CD14-positive monocyte (primary cell): ENCODE measurements at regions not wholly inside any gene's neighbourhood (a gene's known extent, or its start where the extent isn't known, plus 50 kb on each side); places are given as distances from the start of the nearest gene placed in this dataset.

Source experiments
- DNase-seq, 3 donors: peaks; one replicate each; pipeline ENCODE4 v3.0.0-alpha.2; 2011 to 2022
- H2AFZ ChIP-seq: 2 replicates; pipeline ENCODE4 v1.6.0; 2012; ENCODE audit warnings: mild to moderate bottlenecking, low read depth, low read length, inconsistent platforms; ENCODE audit not compliant: insufficient read depth, poor library complexity, severe bottlenecking
- H3K27ac ChIP-seq, 2 donors: 1 replicate in 1 of 2; 2 replicates in 1 of 2; pipeline ENCODE4 v1.5.1; 2012 to 2013; ENCODE audit warnings: low read length in 2 of 2, control low read depth in 1 of 2, inconsistent platforms in 1 of 2, low read depth in 1 of 2, mild to moderate bottlenecking in 1 of 2
- H3K27me3 ChIP-seq, 2 donors: one replicate each; pipeline versions ENCODE4 v1.6.0 to v1.6.1; 2011 to 2013; ENCODE audit warnings: low read length in 2 of 2; ENCODE audit not compliant: control insufficient read depth in 2 of 2, insufficient read depth in 2 of 2
- H3K36me3 ChIP-seq, 2 donors: replicated peaks in 1 of 2; 1 replicate in 1 of 2; 2 replicates in 1 of 2; pipeline versions ENCODE4 v1.5.1 to v1.6.1; 2012 to 2013; ENCODE audit warnings: low read length in 2 of 2, control low read depth in 1 of 2, inconsistent platforms in 1 of 2, mild to moderate bottlenecking in 1 of 2; ENCODE audit not compliant: insufficient read depth in 2 of 2, control insufficient read depth in 1 of 2
- H3K4me1 ChIP-seq, 2 donors: 1 replicate in 1 of 2; 2 replicates in 1 of 2; pipeline versions ENCODE4 v1.5.1 to v1.6.1; 2012 to 2013; ENCODE audit warnings: low read length in 2 of 2, control low read depth in 1 of 2, inconsistent platforms in 1 of 2, mild to moderate bottlenecking in 1 of 2, moderate library complexity in 1 of 2; ENCODE audit not compliant: insufficient read depth in 2 of 2, control insufficient read depth in 1 of 2
- H3K4me2 ChIP-seq: replicated peaks from 2 replicates; pipeline ENCODE3; 2012; ENCODE audit warnings: low read length, moderate library complexity, mild to moderate bottlenecking; ENCODE audit not compliant: poor library complexity, severe bottlenecking; ENCODE audit errors: extremely low read depth
- H3K4me3 ChIP-seq, 3 experiments: fragments of 200-600 bp in 1 of 3; sonication (generic) in 1 of 3; replicated peaks in 1 of 3; 1 replicate in 2 of 3; 2 replicates in 1 of 3; pipeline ENCODE4 v1.5.1; 2011 to 2013; ENCODE audit warnings: low read length in 3 of 3, mild to moderate bottlenecking in 3 of 3, control low read depth in 2 of 3, low read depth in 2 of 3, inconsistent platforms in 1 of 3, moderate library complexity in 1 of 3
- H3K79me2 ChIP-seq: 2 replicates; pipeline ENCODE4 v1.6.0; 2012; ENCODE audit warnings: mild to moderate bottlenecking, control low read depth, inconsistent platforms, low read length, moderate library complexity; ENCODE audit not compliant: insufficient read depth
- H3K9ac ChIP-seq: 2 replicates; pipeline ENCODE4 v1.6.0; 2017; ENCODE audit warnings: low read length, mild to moderate bottlenecking; ENCODE audit not compliant: insufficient read depth, poor library complexity, severe bottlenecking
- H3K9me3 ChIP-seq, 2 donors: replicated peaks in 1 of 2; 1 replicate in 1 of 2; 2 replicates in 1 of 2; pipeline versions ENCODE4 v1.5.1 to v1.6.1; 2012 to 2013; ENCODE audit warnings: low read length in 2 of 2, control low read depth in 1 of 2; ENCODE audit not compliant: control insufficient read depth in 1 of 2, insufficient read depth in 1 of 2
- H4K20me1 ChIP-seq: 2 replicates; pipeline ENCODE4 v1.6.0; 2012; ENCODE audit warnings: mild to moderate bottlenecking, low read length, control low read depth, moderate library complexity; ENCODE audit not compliant: insufficient read depth
- H3K27ac Mint-ChIP-seq, 7 donors: one replicate each; pipeline ENCODE4 v1.8.0; 2020; ENCODE audit warnings: mild to moderate bottlenecking in 7 of 7, mixed read lengths in 7 of 7, moderate library complexity in 6 of 7, inconsistent platforms in 2 of 7
- H3K27me3 Mint-ChIP-seq, 3 donors: one replicate each; pipeline ENCODE4 v1.8.0; 2021 to 2022; ENCODE audit warnings: low read depth in 3 of 3, mild to moderate bottlenecking in 3 of 3, mixed read lengths in 3 of 3, moderate library complexity in 3 of 3, inconsistent platforms in 1 of 3
- H3K36me3 Mint-ChIP-seq, 2 donors: one replicate each; pipeline ENCODE4 v1.8.0; 2020; ENCODE audit warnings: mixed read lengths in 2 of 2, inconsistent platforms in 1 of 2, mild to moderate bottlenecking in 1 of 2
- H3K4me1 Mint-ChIP-seq: one replicate; pipeline ENCODE4 v1.8.0; 2020; ENCODE audit warnings: mild to moderate bottlenecking, mixed read lengths
- H3K4me3 Mint-ChIP-seq, 2 donors: one replicate each; pipeline ENCODE4 v1.8.0; 2020; ENCODE audit warnings: mild to moderate bottlenecking in 2 of 2, mixed read lengths in 2 of 2, moderate library complexity in 1 of 2
- H3K9me3 Mint-ChIP-seq, 7 donors: one replicate each; pipeline ENCODE4 v1.8.0; 2020 to 2022; ENCODE audit warnings: mixed read lengths in 7 of 7, mild to moderate bottlenecking in 6 of 7, moderate library complexity in 6 of 7, inconsistent platforms in 2 of 7
- CTCF ChIP-seq: fragments of 200-600 bp; IDR thresholded peaks from one replicate; pipeline ENCODE4 v1.8.0; 2022; ENCODE audit warnings: antibody characterized with exemption, mild to moderate bottlenecking
- WGBS: methylation state at CpG from one replicate; pipeline ENCODE4 v1.1.5; 2013; ENCODE audit warnings: missing lambda C conversion rate; ENCODE audit not compliant: insufficient coverage; 5-methylcytosine and 5-hydroxymethylcytosine counted together
- intact Hi-C, 2 donors: fragments of 100-400 bp; cut with micrococcal nuclease; formaldehyde crosslinking; loops; one replicate each; pipeline versions ENCODE4 v1.15.0 to v1.15.1; 2023

GRCh38 chr13:92989301-92989700, 237.3 kb upstream of the GPC6 start:
- no peaks in the 10 kb centered on the region for H3K27me3 ChIP-seq

GRCh38 chr13:92991692-92992091, 234.9 kb upstream of the GPC6 start:
- no peaks in the 10 kb centered on the region for H3K79me2 ChIP-seq
- no peak overlapping the region for H2AFZ ChIP-seq
- H3K27me3 ChIP-seq, result no peaks in the 10 kb centered on the region
- no peak for DNase-seq
- TF ChIP-seq CTCF, result no peak
- Mint-ChIP-seq H3K36me3 (no peaks in the 10 kb centered on the region), H3K27me3 (peaks cover 0 to 2% (median 0%) of the 10 kb centered on the region in 3 donors), H3K27ac (no peak overlapping the region), H3K9me3 (peaks cover 0 to 10% (median 5%) of the 10 kb centered on the region in 7 donors), H3K4me3 (no peak overlapping the region), H3K4me1 (no peaks in the 10 kb centered on the region)
- intact Hi-C loops, result no loop called here
- no peak overlapping the region for H3K27ac ChIP-seq
- H3K4me2 ChIP-seq, result no peak overlapping the region
- no peak overlapping the region for H3K4me3 ChIP-seq
- H4K20me1 ChIP-seq, result no peaks in the 10 kb centered on the region
- H3K9ac ChIP-seq, result no peak overlapping the region
- H3K4me1 ChIP-seq, result no peaks in the 10 kb centered on the region
- peaks cover 0 to 4% of the 10 kb centered on the region in 2 donors for H3K9me3 ChIP-seq
- no peaks in the 10 kb centered on the region for H3K36me3 ChIP-seq

More at GRCh38 chr13:92989301-92989700, 237.3 kb upstream of the GPC6 start:
- Histone ChIP-seq H3K9ac (no peak overlapping the region), H3K27ac (no peak overlapping the region), H3K4me3 (no peak overlapping the region), H3K79me2 (no peaks in the 10 kb centered on the region), H4K20me1 (no peaks in the 10 kb centered on the region), H2AFZ (no peak overlapping the region), H3K4me2 (no peak overlapping the region), H3K9me3 (peaks cover 5 to 6% of the 10 kb centered on the region in 2 donors), H3K36me3 (no peaks in the 10 kb centered on the region), H3K4me1 (no peaks in the 10 kb centered on the region)
- H3K4me3 Mint-ChIP-seq, result no peak overlapping the region
- H3K27ac Mint-ChIP-seq, result no peak overlapping the region
- no peaks in the 10 kb centered on the region for H3K4me1 Mint-ChIP-seq
- no peak for DNase-seq
- no peaks in the 10 kb centered on the region for H3K36me3 Mint-ChIP-seq
- intact Hi-C loops, result no loop called here
- no peaks in the 10 kb centered on the region for H3K27me3 Mint-ChIP-seq
- no peak for TF ChIP-seq CTCF
- WGBS, result no CpG with 5 or more reads among the region's 2 CpGs
- H3K9me3 Mint-ChIP-seq, result peaks cover 2 to 15% (median 5%) of the 10 kb centered on the region in 7 donors
